Fibroblast of lung (primary cell): ENCODE measurements at regions not wholly inside any gene's neighbourhood (a gene's known extent, or its start where the extent isn't known, plus 50 kb on each side); places are given as distances from the start of the nearest gene placed in this dataset.

Experiments used
- DNase-seq, 2 donors: peaks; one replicate each; pipeline versions ENCODE4 v3.0.0 to v3.0.0-alpha.2; 2010; ENCODE audit warnings: low read depth in 2 of 2
- H2AFZ ChIP-seq: 2 replicates; pipeline ENCODE4 v1.5.1; 2012; ENCODE audit warnings: low read length, control low read depth, inconsistent platforms
- H3K27ac ChIP-seq: 2 replicates; pipeline ENCODE4 v1.5.1; 2011; ENCODE audit warnings: low read length, control low read depth; ENCODE audit not compliant: insufficient read depth
- H3K27me3 ChIP-seq: 2 replicates; pipeline ENCODE4 v1.5.1; 2011; ENCODE audit warnings: mild to moderate bottlenecking, low read length; ENCODE audit not compliant: control insufficient read depth, insufficient read depth
- H3K36me3 ChIP-seq: 2 replicates; pipeline ENCODE4 v1.5.1; 2011; ENCODE audit warnings: low read length; ENCODE audit not compliant: control insufficient read depth, insufficient read depth
- H3K4me1 ChIP-seq: 2 replicates; pipeline ENCODE4 v1.5.1; 2011; ENCODE audit warnings: low read length; ENCODE audit not compliant: control insufficient read depth, insufficient read depth; ENCODE audit errors: extremely low read depth
- H3K4me2 ChIP-seq: 2 replicates; pipeline ENCODE4 v1.5.1; 2011; ENCODE audit warnings: low read length, control low read depth; ENCODE audit not compliant: insufficient read depth; ENCODE audit errors: extremely low read depth
- H3K4me3 ChIP-seq, 4 experiments: fragments of 200-600 bp in 1 of 4; sonication (generic) in 1 of 4; replicated peaks in 1 of 4; 2 replicates each; pipeline ENCODE4 v1.5.1; 2011 to 2016; ENCODE audit warnings: low read length in 4 of 4, low read depth in 3 of 4, mild to moderate bottlenecking in 3 of 4, control low read depth in 2 of 4, inconsistent platforms in 1 of 4, mixed read lengths in 1 of 4; ENCODE audit not compliant: insufficient read depth in 1 of 4; ENCODE audit errors: control extremely low read depth in 1 of 4
- H3K79me2 ChIP-seq: 2 replicates; pipeline ENCODE4 v1.5.1; 2012; ENCODE audit warnings: mild to moderate bottlenecking, low read length, inconsistent platforms; ENCODE audit not compliant: control insufficient read depth, insufficient read depth
- H3K9ac ChIP-seq: 2 replicates; pipeline ENCODE4 v1.5.1; 2011; ENCODE audit warnings: mild to moderate bottlenecking, low read length, control low read depth; ENCODE audit not compliant: insufficient read depth
- H3K9me3 ChIP-seq: 2 replicates; pipeline ENCODE4 v1.5.1; 2012; ENCODE audit warnings: low read depth, low read length; ENCODE audit not compliant: control insufficient read depth, insufficient read depth
- H4K20me1 ChIP-seq: 2 replicates; pipeline ENCODE4 v1.5.1; 2011; ENCODE audit warnings: low read length; ENCODE audit not compliant: control insufficient read depth, insufficient read depth; ENCODE audit errors: extremely low read depth
- EZH2 ChIP-seq: IDR thresholded peaks from 2 replicates; pipeline ENCODE4 v1.5.1; 2012; ENCODE audit warnings: low read length, control low read depth, mild to moderate bottlenecking; ENCODE audit errors: missing control alignments
- TF ChIP-seq, protein P1 (sequence below), 2 donors: IDR thresholded peaks in 1 of 2; conservative IDR thresholded peaks in 1 of 2; 1 replicate in 1 of 2; 2 replicates in 1 of 2; pipeline ENCODE4 v1.5.1; 2011 to 2012; ENCODE audit warnings: low read length in 2 of 2, control low read depth in 1 of 2, inconsistent platforms in 1 of 2, low read depth in 1 of 2, mild to moderate bottlenecking in 1 of 2

DNA sequence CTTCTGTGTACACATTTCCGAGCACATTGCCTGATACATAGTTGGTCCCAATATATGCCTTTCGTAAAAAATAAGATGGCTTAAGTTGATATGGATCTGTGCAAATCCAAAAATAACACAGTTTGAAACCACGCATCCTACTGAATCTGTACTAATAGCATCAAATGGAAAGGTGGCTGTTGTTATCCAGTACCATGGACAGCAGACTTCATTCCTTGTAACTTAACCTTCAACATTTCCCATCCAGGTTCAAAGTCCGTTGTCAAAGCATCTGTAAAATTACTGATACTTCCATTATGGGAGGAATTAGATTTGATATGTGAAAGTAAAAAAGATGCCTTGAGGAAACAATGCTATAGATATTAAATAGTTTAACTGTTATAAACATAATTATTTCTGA, 65.5 kb upstream of the C3orf49 start:
- Histone ChIP-seq H3K27me3 (no peaks in the 10 kb centered on the region), H3K9ac (no peak overlapping the region), H3K9me3 (no peaks in the 10 kb centered on the region), H2AFZ (no peak overlapping the region), H3K36me3 (no peaks in the 10 kb centered on the region), H3K79me2 (no peaks in the 10 kb centered on the region), H4K20me1 (no peaks in the 10 kb centered on the region), H3K4me1 (no peaks in the 10 kb centered on the region), H3K4me2 (no peak overlapping the region), H3K27ac (no peak overlapping the region), H3K4me3 (no peak overlapping the region)
- TF ChIP-seq, protein P1, sequence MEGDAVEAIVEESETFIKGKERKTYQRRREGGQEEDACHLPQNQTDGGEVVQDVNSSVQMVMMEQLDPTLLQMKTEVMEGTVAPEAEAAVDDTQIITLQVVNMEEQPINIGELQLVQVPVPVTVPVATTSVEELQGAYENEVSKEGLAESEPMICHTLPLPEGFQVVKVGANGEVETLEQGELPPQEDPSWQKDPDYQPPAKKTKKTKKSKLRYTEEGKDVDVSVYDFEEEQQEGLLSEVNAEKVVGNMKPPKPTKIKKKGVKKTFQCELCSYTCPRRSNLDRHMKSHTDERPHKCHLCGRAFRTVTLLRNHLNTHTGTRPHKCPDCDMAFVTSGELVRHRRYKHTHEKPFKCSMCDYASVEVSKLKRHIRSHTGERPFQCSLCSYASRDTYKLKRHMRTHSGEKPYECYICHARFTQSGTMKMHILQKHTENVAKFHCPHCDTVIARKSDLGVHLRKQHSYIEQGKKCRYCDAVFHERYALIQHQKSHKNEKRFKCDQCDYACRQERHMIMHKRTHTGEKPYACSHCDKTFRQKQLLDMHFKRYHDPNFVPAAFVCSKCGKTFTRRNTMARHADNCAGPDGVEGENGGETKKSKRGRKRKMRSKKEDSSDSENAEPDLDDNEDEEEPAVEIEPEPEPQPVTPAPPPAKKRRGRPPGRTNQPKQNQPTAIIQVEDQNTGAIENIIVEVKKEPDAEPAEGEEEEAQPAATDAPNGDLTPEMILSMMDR (conservative IDR thresholded peaks at IDR 0.05 in 1 of 2, IDR thresholded peaks at IDR 0.05 in 1 of 2; ENCODE audit: low read depth in 1 of 2, low read length in 2 of 2), result no peak
- TF ChIP-seq EZH2, result no peak
- peak; percentile 32 to 34 for DNase-seq

DNA sequence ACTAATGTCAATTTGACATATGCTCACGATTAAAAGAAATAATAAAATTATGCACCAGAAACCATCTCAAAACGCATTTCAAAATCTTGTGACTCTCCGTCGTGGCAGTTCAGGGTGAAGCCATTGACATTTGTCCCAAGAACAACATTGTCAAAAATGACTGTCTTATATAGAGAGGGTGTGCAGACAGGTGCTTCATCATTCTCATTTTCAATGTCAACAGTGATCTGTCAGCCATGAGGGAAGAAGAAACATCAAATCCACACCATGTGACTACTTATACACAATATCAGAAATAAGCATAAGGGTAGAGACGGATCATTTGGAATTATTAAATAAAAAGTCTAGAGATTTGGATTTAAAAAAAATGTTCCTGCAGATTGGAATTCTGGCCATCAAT, 65.1 kb upstream of the C3orf49 start:
- Histone ChIP-seq H3K9ac (no peak overlapping the region), H3K4me1 (no peaks in the 10 kb centered on the region), H3K4me2 (no peak overlapping the region), H4K20me1 (no peaks in the 10 kb centered on the region), H3K9me3 (no peaks in the 10 kb centered on the region), H3K4me3 (no peak overlapping the region), H3K79me2 (no peaks in the 10 kb centered on the region), H2AFZ (no peak overlapping the region), H3K27ac (no peak overlapping the region), H3K27me3 (no peaks in the 10 kb centered on the region), H3K36me3 (no peaks in the 10 kb centered on the region)
- TF ChIP-seq, protein P1 (conservative IDR thresholded peaks at IDR 0.05 in 1 of 2, IDR thresholded peaks at IDR 0.05 in 1 of 2; ENCODE audit: low read depth in 1 of 2, low read length in 2 of 2), result no peak
- no peak for TF ChIP-seq EZH2
- no peak for DNase-seq

DNA sequence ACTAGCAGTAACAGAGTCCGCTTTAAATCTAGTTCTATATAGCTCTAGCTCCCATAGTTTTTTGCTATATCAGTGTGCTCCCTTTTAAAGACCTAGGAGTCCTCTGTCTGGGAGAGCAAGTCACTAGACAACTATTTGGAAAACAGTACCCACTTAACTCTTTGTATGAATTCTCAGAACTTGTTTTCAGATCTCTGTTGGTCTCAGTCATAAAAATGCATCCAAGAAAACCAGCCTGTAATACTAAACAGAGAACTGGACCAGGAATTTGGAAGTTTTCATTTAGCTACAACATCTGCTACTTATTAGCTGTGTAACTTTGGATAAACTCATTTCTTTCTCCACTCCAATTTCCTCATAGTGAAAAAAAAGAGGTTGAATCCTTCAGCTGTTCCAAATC, 56.9 kb upstream of the C3orf49 start:
- peak; percentile 11 to 47 for DNase-seq
- Histone ChIP-seq H3K9me3 (no peaks in the 10 kb centered on the region), H3K4me1 (no peaks in the 10 kb centered on the region), H3K4me2 (peak overlapping the region; percentile 21), H3K27me3 (no peaks in the 10 kb centered on the region), H2AFZ (no peak overlapping the region), H3K36me3 (no peaks in the 10 kb centered on the region), H3K79me2 (no peaks in the 10 kb centered on the region), H3K4me3 (no peak overlapping the region), H3K27ac (no peak overlapping the region), H3K9ac (no peak overlapping the region), H4K20me1 (no peaks in the 10 kb centered on the region)
- no peak for TF ChIP-seq EZH2
- TF ChIP-seq, protein P1 (conservative IDR thresholded peaks at IDR 0.05 in 1 of 2, IDR thresholded peaks at IDR 0.05 in 1 of 2; ENCODE audit: low read depth in 1 of 2, low read length in 2 of 2), result no peak
